ENCODE measurements at regions not wholly inside any gene's neighbourhood (a gene's known extent, or its start where the extent isn't known, plus 50 kb on each side); places are given as distances from the start of the nearest gene placed in this dataset.
A peak's percentile ranks its signal among the peaks of the same experiment; 100 is the strongest.

GRCh38 chr18:78659748-78660147 is 319.9 kb upstream of the SALL3 start:
- WGBS, 2 donors (ENCODE audit: low coverage in 1 of 2), result 36% methylated on average over 13 of the region's 16 CpGs; no CpG with 5 or more reads in 1 of the 2 donors
- no peaks in the 10 kb centered on the region for H3K36me3 ChIP-seq
- in situ Hi-C loops (cut with MboI; ENCODE audit: low pct_ligation_motif_present in 1 of 4, low pct_unique_long_range_greater_than_20kb in 1 of 4, low sequenced_read_pairs in 3 of 4), result no loop called here
- intact Hi-C loops (cut with DNase I; ENCODE audit: low total_unique reads), result no loop called here
- H3K27ac ChIP-seq, result no peak overlapping the region
- H3K4me1 ChIP-seq, result no peaks in the 10 kb centered on the region
- H3K9me3 ChIP-seq, result no peaks in the 10 kb centered on the region
- no peak for DNase-seq
- H3K4me3 ChIP-seq, result no peak overlapping the region
- TF ChIP-seq, protein P1, sequence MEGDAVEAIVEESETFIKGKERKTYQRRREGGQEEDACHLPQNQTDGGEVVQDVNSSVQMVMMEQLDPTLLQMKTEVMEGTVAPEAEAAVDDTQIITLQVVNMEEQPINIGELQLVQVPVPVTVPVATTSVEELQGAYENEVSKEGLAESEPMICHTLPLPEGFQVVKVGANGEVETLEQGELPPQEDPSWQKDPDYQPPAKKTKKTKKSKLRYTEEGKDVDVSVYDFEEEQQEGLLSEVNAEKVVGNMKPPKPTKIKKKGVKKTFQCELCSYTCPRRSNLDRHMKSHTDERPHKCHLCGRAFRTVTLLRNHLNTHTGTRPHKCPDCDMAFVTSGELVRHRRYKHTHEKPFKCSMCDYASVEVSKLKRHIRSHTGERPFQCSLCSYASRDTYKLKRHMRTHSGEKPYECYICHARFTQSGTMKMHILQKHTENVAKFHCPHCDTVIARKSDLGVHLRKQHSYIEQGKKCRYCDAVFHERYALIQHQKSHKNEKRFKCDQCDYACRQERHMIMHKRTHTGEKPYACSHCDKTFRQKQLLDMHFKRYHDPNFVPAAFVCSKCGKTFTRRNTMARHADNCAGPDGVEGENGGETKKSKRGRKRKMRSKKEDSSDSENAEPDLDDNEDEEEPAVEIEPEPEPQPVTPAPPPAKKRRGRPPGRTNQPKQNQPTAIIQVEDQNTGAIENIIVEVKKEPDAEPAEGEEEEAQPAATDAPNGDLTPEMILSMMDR (IDR thresholded peaks at IDR 0.05), result peak; percentile 22 to 45 (median 27)
- no peak for TF ChIP-seq EP300 (IDR thresholded peaks at IDR 0.05; ENCODE audit: low read depth)
- no peaks in the 10 kb centered on the region for H3K27me3 ChIP-seq

GRCh38 chr18:78660311-78660710 is 319.3 kb upstream of the SALL3 start:
- DNase-seq, result no peak
- Histone ChIP-seq H3K27me3 (no peaks in the 10 kb centered on the region), H3K27ac (no peak overlapping the region), H3K4me1 (no peaks in the 10 kb centered on the region), H3K36me3 (no peaks in the 10 kb centered on the region), H3K9me3 (no peaks in the 10 kb centered on the region), H3K4me3 (no peak overlapping the region)
- 62 to 84% methylated on average over 4 to 10 of the region's 10 CpGs for WGBS, 2 donors (ENCODE audit: low coverage in 1 of 2)
- TF ChIP-seq EP300 (IDR thresholded peaks at IDR 0.05; ENCODE audit: low read depth) (no peak), POLR2A (IDR thresholded peaks at IDR 0.05) (no peak), POLR2AphosphoS5 (IDR thresholded peaks at IDR 0.05) (no peak)
- TF ChIP-seq, protein P1 (IDR thresholded peaks at IDR 0.05), result no peak
- intact Hi-C loops (cut with DNase I; ENCODE audit: low total_unique reads) (no loop called here), in situ Hi-C loops (cut with MboI; ENCODE audit: low pct_ligation_motif_present in 1 of 4, low pct_unique_long_range_greater_than_20kb in 1 of 4, low sequenced_read_pairs in 3 of 4) (no loop called here)

DNA sequence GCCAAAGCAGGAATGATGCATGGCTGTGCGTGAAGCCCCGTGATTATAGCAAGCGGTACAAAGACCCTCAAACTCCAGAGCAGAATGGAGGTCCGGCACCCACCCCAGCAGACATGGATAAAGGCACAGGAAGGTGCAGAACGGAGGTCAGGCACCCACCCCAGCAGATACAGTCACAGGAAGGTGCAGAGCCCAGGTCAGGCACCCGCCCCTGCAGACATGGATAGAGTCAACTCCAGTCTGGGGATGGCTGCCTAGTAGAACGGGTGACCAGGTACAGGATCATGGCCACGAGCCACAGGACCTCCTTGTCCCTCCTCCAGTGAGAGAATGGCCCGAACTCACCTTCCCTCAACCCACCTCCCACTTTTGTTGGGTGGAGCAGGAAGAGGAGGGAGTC is 318.3 kb upstream of the SALL3 start:
- Histone ChIP-seq H3K27me3 (no peaks in the 10 kb centered on the region), H3K9me3 (no peaks in the 10 kb centered on the region), H3K27ac (no peak overlapping the region), H3K4me3 (no peak overlapping the region), H3K4me1 (no peaks in the 10 kb centered on the region), H3K36me3 (no peaks in the 10 kb centered on the region)
- WGBS, 2 donors (ENCODE audit: low coverage in 1 of 2), result 75% methylated on average over 9 of the region's 9 CpGs; no CpG with 5 or more reads in 1 of the 2 donors
- in situ Hi-C loops (cut with MboI; ENCODE audit: low pct_ligation_motif_present in 1 of 4, low pct_unique_long_range_greater_than_20kb in 1 of 4, low sequenced_read_pairs in 3 of 4) (no loop called here), intact Hi-C loops (cut with DNase I; ENCODE audit: low total_unique reads) (no loop called here)
- no peak for TF ChIP-seq POLR2AphosphoS5 (IDR thresholded peaks at IDR 0.05)
- TF ChIP-seq EP300 (IDR thresholded peaks at IDR 0.05; ENCODE audit: low read depth), result no peak
- TF ChIP-seq, protein P1 (IDR thresholded peaks at IDR 0.05), result no peak
- TF ChIP-seq POLR2A (IDR thresholded peaks at IDR 0.05), result no peak
- DNase-seq, result no peak

DNA sequence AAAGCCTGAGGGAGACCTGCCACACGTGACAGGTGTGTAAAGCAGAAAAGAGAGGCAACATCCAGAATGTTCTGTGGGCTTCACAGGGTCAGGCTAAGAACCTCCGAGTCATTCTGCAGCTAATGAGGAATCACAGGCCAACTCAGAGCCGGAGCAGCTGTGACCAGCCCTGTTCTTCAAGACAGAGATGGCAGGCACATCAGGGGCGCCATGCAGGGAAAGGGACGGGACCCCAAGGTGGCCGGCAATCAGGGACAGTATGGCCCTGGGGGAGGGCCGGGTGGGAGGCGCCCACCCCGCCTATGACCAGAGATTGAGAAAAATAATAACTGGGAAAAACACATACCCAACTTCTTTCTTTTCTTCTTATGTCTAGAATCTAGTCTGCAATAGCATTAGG is 316.7 kb upstream of the SALL3 start:
- Histone ChIP-seq H3K9me3 (no peaks in the 10 kb centered on the region), H3K27me3 (no peaks in the 10 kb centered on the region), H3K27ac (no peak overlapping the region), H3K4me3 (no peak overlapping the region), H3K4me1 (no peaks in the 10 kb centered on the region), H3K36me3 (no peaks in the 10 kb centered on the region)
- no peak for TF ChIP-seq EP300 (IDR thresholded peaks at IDR 0.05; ENCODE audit: low read depth)
- no peak for TF ChIP-seq POLR2AphosphoS5 (IDR thresholded peaks at IDR 0.05)
- no peak for TF ChIP-seq POLR2A (IDR thresholded peaks at IDR 0.05)
- TF ChIP-seq, protein P1 (IDR thresholded peaks at IDR 0.05), result no peak
- WGBS, 2 donors (ENCODE audit: low coverage in 1 of 2), result 89 to 94% methylated on average over 6 to 9 of the region's 9 CpGs
- DNase-seq, result no peak
- intact Hi-C loops (cut with DNase I; ENCODE audit: low total_unique reads), result no loop called here
- in situ Hi-C loops (cut with MboI; ENCODE audit: low pct_ligation_motif_present in 1 of 4, low pct_unique_long_range_greater_than_20kb in 1 of 4, low sequenced_read_pairs in 3 of 4), result no loop called here
